HCEC 1CT (cell line): ENCODE measurements at regions not wholly inside any gene's neighbourhood (a gene's known extent, or its start where the extent isn't known, plus 50 kb on each side); places are given as distances from the start of the nearest gene placed in this dataset.

Experiments used
- DNase-seq: peaks from one replicate; pipeline ENCODE4 v3.0.0-alpha.2; 2017

DNA sequence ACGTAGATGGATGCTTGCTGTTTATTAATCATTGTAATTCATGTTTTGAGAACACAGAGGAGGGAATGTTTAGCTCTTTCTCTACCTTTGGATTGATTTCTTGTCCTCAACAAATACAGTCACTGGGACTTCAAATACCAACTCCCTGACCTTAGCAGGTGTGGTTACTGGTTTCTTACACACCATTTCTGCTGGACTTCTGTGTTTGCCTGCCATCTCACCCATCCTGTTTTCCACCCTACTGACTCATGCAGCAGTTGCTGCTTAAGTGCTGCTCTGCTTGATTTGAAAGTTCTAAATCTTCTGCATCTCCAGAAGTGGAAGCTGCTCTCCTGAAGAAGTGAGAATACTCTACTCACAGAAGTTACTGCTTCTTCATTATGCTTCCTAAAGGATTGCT is 170.3 kb downstream of the ZPLD1 start:
- DNase-seq = no peak

DNA sequence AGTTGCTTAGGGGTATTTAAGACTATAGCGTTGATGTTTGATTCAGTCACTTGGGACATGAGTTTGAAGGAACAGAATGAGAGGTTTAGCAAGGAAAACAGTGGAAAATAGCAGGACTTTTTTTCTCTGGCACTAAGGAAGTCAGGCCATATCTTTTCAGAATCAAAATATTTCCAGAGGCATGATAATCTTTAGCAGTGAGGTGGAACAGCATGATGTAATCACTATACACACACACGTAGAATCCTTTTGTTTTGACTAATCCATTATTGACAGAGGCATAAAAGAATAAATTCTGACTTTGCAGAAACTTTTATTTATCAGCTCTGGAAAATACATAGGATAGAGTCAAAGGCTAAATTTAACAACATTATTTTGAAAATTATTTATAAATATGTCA is 174.1 kb downstream of the ZPLD1 start:
- no peak for DNase-seq

DNA sequence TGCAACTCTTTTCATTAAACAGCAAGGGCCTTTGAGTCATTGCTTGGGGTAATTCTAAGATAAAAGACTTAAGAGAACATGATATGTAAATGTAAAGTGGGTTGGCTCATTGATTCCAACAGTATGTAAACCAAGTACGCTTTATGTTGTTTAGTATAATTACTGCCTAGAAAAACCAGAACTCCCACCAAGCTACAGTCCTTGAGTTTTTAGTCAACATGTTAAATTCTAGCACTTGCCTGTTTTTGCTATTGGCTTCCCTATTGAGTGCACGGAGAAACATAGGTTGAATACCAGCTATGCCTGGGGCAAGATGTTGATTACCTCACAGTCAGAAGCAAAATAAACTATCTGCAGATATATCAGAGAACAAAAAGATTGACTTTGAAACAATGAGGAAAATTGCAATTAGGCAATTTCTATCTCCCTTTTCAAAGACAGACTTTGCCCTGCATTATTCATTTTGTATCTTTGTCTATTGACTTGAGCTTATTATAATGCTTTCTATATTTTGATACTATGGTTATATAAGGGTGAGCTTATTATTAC is 179.3 kb downstream of the ZPLD1 start:
- DNase-seq = no peak

DNA sequence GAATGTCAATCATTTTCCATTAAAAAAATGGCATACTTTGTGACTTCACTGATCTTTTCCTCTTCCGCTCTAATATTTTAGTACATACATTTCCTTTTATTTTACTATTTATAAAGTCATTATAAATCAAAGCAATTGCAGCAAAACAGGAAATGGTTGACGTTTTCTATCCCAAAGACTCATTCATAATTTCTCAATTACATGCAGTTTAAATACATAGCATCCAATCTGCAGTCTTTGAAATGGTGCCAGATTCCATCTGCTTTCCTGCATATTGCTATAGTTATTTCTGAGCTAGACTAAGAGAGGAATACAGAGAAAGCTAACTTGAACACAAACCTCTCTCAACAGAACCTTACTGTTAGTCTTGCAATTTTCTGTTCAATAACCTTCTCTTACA is 179.8 kb downstream of the ZPLD1 start:
- DNase-seq = no peak

DNA sequence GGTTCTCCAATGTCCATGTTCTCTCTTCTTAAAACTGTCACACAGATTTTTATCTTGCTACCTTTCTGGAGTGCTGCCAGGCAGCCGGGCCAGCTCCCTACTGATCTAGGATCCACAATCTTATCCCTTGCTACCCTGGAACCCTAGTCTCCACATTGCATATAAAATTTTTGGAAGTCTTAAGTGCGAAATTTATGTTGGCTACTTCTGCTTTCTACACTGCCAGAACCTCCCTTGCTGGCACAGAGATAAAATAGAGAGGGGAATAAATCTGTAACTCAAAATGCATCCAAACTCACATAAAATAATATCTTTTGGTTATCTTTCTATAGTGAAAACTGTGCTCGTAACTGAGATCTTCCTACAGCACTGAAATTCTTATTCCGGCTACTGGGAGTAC is 182.6 kb downstream of the ZPLD1 start:
- DNase-seq = no peak

DNA sequence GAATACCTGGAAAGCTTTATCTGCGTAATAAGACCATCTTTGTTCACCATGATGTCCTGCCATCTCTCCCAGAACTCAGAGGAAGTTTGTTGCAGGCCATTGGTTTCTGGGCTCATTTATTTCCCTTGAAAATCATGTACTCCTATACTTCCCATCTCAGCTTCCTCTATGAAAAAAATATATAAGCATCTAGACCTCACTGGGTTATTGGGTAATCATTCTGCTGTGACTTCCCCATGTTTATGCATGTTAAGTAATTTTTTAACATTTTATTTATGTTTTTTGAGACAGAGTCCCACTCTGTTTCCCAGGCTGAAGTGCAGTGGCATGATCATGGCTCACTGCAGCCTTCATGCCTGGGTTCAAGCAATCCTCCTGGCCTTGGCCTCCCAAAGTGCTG is 184.5 kb downstream of the ZPLD1 start:
- DNase-seq = no peak

DNA sequence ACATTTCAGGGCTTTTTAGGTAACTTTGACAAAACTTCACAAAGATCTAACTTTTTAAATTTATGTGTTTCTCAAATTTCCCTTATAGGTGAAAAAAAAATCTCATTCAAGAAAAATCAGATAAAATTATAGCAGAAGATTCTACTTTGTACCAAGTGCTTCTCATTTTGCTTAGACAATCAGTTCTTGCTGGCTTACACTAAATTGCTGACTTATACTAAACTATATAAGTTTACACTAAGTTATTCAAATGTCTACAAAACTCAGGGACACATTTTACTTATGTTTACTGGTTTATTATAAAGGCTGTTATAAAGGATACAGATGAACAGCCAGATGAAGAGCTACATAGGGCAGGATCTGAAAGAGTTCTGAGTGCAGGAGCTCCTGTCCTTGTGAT is 195.1 kb downstream of the ZPLD1 start:
- DNase-seq = no peak

DNA sequence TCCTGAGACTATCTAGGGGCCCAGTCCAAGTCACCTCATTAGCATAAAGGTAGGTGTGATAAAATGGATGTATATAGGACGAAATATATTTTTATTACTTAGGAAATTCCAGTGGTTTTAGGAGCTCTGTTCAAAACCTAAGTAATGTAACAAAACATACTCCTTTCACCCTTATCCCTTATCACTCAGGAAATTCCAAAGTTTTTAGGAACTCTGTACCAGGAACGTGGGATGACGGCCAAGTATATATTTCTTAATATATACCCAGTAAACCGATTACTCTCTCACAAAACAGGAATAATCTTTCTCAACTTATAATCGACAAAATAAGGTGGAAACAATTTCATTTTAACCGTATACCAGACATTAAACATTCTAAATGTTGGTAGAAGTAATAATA is 195.7 kb downstream of the ZPLD1 start:
- no peak for DNase-seq

DNA sequence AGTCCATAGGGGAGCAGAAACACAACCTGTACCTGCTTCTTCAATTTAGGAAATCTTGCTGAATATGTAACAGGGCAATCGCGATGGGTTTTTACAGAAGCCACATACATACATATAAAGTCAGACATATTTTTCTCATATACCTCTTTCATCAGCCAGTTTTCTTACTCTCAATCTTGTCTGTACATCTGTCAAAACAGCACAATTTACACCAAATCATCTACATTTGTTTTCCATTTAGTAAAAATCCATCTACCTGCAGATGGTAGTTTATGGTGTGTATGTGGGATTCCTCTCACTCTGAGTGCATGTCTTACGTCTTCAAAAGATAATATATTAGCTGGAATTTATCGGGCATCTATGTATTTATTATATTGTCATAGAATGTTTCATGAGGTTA is 208.7 kb downstream of the ZPLD1 start:
- DNase-seq = no peak

DNA sequence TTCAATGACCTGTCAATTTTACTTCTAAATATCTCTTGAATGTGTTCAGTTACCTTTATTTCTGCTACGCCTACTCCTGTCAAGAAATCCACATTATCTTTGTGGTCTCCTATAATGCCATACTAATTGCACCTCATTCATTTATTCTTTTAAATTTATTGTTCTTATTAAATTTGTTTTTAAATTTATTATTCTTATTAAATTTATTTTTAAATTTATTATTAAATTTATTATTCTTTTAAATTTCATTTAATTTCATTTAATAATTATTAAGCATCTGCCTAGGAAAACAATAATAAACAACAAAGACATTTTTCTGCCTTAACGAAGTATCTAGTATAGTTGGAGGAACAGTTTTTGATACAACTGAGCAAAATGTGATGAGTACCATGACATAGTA is 211.7 kb downstream of the ZPLD1 start:
- no peak for DNase-seq

DNA sequence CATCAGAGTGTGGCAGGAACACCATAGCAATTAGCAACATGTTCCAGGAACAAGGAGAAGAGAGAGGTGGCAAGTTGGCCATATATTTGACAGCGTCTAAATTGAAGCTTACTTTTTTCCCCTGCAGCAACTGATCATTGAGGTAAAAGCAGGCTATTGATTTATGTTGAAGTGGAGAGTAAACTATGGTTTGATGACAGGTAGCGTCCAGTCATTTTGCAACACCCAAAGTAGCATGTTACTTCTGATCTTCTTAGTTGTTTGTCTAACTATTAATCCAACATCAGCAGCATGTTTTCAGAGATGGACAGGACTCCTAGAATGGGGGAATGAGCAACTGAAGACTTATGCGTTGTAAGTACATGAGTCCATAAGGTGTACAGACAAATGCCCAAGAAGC is 225.8 kb downstream of the ZPLD1 start:
- no peak for DNase-seq

DNA sequence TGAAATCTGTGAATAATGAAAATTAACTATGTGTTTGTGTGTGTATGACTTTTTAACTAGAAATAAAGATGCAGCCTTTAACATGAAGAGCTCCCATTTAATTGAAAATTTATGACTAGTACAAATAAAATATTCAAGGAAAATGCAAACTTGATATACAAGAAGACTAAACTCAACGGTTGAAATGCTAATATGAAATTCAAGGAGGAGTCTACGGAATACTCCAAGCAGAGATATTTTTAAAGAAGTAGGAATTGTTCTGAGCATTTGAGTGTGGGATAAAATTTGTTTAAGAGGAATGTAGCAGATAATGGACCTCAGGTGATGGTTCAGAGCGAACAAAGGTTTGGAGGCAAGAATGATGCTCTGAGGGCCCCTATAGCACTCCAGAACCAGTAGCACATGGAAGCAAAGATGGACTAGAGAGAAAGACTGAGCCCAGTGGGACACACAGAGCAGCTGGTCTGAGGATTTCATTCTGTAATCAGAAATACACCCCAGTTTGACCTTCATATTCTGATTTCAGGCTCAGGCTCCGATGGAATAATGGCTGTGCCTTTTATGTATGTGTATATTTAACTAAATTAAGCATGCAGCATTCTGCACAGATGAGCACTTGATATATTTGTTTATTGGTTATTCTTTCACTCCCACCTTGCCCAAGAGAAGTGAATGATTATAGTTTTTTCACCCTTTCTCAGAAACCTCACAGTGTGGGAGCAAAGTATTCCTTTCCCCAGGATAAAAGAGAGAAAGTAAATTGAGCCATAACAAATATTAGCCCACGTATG is 227.1 kb downstream of the ZPLD1 start:
- DNase-seq = no peak

DNA sequence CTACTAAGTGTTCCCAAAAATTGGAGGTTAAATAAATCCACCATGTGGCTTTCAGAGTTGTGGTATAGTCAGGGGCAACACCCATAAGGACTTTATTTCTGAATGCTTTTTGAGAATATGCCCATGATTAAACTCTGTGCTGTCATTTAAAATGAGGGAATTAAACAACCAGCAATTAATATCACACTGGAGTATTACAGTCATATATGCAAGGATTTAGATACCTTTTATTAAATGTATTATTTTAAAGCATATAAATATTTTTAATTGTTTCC is 227.6 kb downstream of the ZPLD1 start:
- DNase-seq = no peak

DNA sequence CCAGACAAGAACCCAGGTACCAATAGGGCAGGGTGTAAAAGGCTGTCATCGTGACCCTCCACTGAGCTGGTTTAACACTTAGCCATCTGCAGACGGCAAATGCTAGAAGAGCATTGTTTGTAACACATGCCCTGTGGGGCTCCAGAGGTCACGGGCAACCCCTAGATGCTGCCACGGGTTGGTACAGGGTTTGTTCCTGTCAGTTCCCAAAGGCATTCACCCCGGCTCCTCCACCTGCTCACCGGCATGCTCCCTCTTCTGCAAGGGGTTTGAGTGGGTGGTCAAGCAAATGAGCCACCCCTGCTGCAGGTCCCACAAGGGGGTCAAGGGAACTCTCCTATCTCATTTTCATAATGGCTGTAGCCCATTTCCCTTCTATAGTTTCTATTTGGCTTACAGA is 229.3 kb downstream of the ZPLD1 start:
- no peak for DNase-seq

DNA sequence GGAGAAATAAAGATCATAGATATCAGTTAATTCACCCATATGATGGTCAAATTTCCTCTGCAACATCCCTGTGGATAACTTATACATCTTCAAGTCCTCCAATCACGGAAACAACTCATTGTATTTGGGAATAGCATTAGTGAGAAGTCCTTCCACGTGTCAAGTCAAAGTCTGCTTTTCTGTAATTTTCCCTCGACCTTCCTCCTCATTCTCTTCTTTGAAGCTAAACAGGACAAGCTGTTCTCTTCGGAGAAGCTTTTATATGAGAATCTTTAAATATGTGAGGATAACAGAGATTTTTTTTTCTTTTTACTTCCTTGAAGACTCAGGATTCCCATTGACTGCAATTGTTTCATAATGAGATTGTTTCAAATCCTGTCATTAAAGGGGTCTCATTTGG is 230.4 kb downstream of the ZPLD1 start:
- DNase-seq = no peak

DNA sequence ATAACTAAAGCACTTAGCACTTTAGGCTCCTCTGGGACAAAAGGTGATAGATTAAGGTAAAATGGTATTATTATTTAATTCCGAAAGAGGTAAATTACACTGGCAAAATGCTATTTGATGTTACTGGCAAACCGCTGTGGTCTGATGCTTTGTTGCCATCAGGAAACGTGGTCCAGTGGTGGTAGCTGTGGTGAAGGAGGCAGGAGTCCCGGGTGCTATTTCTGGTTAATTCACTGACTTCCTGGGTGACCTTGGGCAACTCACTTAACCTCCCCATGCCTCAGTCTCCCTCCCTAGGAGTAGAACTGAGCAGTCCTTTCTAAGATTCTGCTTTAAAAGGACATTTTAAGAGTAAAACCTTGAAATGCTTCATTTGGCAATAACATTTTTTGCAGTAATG is 233.4 kb downstream of the ZPLD1 start:
- DNase-seq = no peak

DNA sequence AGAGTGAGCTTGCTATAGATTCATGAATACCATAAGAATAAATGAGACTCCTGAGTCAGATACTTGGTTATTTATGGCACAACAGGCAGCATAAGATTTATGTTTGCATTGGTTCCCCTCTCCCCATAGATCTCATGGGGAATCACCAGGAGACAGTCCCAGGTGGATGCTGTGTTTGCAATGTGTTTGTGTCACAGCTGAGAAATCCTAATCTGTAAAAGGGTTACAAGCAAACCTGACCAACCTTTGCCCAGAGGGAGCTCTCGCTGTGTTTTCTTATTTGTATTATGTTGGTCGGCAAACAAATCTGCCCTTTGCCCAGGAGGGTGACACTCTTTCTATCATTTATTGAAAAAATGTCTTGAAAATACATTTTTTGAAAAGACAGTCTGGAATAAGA is 236.2 kb downstream of the ZPLD1 start:
- DNase-seq = no peak

DNA sequence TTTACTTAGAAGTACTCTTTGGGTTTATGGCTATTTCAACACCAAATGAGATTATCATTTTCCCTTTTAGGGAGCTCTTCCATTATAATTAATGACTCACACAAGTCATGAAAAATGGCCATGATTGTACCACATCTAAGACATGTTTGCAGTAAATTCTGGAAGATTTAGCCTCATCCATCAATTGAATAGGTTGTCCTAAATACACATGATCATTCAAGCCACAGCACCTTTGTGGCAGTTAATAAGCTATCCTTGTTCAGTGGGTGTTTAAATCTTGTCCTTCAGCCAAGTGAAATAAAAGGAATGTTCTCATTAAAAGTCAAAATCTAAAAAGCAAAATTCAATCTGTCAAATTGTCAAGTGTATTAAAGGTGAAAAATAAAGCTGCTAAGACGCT is 237.5 kb downstream of the ZPLD1 start:
- no peak for DNase-seq

DNA sequence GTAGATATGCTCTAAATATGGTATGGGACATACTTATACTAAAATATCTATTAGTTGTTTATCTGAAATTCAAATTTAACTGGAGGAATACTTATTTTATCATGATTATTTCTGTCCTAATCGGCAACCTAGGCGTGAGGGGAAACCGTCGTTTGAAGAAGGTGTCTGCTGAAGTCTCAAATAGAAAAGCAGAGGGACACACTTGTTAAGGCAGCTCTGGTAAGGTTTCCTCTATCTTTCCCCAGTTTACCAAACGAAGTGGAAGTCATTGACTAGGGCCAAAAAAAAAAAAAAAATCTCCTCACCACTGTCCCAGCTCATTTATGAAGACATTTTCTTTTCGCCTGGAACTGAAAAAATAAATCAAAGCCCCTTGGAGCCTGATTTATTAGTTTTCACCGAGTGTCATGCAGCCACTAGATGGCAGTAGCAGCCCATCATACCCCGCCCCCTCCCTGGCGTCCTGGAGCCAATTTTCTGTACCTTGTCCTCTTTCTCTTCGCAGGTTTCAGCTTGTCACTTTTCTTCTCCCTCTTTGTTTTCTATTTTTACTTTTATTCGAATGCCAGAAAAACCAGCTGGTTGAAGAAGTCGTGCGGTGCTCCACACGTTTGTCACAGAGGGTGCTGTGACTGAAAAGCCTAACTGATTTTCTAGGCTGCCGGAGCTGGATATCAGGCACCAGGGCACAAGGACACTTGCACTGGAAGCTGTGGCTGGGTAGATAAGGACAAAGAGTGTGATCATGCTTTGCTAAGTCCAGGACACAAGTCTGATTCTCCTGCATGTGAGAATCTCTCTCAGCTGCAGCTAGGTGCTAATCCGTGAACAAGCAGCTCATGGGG is 238.7 kb downstream of the ZPLD1 start:
- peak; percentile 31 for DNase-seq

DNA sequence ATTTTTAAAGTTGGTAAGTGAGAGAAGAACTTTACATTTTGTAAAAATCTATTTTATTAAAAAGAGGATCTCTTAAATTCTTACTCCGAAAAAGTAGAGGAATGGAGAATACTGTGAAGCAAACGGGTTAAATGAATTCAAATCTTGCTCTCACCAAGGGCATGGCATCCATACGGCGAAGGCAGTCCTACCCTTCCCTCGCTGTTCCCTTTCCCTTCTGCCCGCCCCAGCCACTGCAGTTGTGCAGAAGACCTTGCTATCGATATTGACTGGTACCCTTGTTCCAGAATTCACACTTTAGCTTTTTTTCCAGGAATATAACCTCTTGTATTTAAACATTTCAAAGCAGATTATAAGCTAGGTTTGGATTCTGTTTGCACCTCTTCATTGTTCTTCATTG is 239.5 kb downstream of the ZPLD1 start:
- no peak for DNase-seq

DNA sequence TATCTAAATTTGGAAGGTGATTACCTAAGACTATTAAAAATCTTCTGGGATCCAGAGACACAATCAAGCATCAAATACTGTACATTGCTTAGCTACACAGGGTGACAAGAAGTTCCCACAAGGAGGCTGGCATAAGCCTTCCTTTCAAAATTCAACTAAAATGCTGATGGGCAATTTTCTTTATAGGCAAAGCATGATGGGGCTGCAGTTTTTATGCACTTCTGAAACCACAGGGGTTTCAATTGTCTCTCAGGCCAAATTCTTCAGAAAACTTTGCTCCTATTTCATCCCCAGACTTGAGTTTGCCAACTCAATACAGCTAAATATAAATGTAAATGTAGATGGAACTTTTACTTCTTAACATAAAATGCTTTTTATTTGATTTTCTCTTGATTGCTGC is 241.6 kb downstream of the ZPLD1 start:
- no peak for DNase-seq

DNA sequence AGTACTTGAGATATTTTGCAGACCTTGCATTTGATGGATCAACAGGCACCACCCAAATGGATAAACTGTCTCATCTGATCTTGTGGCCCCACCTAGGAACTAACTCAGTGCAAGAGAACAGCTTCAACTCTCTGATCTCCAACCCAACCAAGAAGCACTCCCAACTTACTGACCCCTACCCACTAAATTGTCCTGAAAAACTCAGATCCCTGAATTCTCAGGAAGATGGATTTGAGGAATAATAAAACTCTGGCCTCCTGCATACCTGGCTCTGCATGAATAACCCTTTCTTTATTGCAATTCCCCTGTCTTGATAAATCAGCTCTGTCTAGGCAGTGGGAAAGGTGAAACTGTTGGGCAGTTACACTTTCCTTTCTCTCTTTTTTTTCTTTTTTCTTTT is 247.9 kb downstream of the ZPLD1 start:
- DNase-seq = no peak

DNA sequence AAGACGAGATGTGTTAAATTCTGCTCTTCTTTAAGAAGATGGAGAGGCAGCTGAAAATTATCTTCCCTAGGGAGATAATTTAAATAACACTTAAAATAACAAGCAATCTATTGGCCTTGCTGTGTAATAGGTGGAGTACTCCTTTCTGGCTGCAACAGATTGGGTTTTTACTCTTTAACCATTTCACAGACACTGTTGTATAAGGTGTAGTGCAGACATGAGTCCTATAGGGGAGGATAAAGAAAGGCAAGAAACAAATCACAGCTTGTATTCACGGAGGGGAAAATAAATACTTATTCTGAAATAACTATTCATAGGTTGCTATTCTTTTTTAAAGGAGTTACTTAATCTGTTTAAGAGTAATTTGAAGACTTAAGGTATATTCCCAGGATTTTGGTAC is 252.0 kb downstream of the ZPLD1 start:
- no peak for DNase-seq

DNA sequence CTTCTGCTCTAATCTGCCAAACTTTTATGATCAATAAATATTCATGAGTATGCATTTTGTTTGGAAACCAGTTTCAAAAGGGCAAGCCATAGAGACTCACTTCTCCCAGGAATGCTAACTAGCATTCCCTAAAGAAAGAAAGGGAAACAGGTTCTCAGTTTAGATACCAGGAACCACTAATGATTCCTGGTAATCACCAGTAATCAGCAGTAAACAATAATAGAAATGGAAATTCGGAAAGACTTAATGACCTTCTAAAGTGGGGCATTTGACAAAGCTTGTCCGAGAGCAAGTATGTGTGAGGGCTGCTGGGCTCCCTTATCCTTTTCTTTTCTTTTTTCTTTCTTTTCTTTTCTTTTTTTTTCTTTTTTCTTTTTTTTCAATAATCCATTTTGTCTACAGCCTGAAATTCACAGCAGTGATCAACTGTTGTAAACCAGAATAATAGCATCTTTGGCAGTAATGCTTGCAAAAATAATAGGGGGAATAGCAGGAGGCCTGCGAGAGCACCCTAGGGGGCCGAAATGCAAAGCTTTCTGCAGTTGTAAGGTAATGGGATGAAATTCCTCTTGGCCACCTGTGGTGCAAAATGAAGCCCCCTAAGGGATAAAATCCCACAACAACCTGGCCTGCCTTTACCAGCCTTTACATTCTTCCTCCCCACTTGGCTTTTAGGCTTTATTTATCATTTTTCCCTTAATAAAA is 253.2 kb downstream of the ZPLD1 start:
- no peak for DNase-seq
